ENCODE measurements at regions not wholly inside any gene's neighbourhood (a gene's known extent, or its start where the extent isn't known, plus 50 kb on each side); places are given as distances from the start of the nearest gene placed in this dataset.

DNA sequence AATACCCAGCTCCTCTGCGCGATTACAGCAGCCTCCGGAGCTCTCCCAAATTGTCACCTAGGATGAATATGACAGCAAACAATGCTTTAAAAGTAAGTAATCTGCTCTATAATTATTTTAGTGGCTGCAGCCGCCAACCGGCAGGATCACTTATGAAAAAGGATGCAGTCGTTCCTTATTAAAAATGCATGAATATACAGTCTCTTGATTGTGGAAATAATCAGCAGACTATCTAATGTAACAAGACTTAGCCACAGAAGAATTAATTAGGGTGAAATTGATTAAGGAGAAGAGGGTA is 50.6 kb upstream of the CALM2 start:
- no peak for TF ChIP-seq EP300 (IDR thresholded peaks at IDR 0.05; ENCODE audit: borderline replicate concordance)
- TF ChIP-seq, protein P1, sequence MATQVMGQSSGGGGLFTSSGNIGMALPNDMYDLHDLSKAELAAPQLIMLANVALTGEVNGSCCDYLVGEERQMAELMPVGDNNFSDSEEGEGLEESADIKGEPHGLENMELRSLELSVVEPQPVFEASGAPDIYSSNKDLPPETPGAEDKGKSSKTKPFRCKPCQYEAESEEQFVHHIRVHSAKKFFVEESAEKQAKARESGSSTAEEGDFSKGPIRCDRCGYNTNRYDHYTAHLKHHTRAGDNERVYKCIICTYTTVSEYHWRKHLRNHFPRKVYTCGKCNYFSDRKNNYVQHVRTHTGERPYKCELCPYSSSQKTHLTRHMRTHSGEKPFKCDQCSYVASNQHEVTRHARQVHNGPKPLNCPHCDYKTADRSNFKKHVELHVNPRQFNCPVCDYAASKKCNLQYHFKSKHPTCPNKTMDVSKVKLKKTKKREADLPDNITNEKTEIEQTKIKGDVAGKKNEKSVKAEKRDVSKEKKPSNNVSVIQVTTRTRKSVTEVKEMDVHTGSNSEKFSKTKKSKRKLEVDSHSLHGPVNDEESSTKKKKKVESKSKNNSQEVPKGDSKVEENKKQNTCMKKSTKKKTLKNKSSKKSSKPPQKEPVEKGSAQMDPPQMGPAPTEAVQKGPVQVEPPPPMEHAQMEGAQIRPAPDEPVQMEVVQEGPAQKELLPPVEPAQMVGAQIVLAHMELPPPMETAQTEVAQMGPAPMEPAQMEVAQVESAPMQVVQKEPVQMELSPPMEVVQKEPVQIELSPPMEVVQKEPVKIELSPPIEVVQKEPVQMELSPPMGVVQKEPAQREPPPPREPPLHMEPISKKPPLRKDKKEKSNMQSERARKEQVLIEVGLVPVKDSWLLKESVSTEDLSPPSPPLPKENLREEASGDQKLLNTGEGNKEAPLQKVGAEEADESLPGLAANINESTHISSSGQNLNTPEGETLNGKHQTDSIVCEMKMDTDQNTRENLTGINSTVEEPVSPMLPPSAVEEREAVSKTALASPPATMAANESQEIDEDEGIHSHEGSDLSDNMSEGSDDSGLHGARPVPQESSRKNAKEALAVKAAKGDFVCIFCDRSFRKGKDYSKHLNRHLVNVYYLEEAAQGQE (IDR thresholded peaks at IDR 0.05; ENCODE audit: low read depth), result no peak
- no peak for TF ChIP-seq FOXM1 (IDR thresholded peaks at IDR 0.05; ENCODE audit: borderline replicate concordance, low read depth)
- no peak for TF ChIP-seq TCF12 (IDR thresholded peaks at IDR 0.05; ENCODE audit: low read depth)
- TF ChIP-seq NFIC (IDR thresholded peaks at IDR 0.05), result no peak

Data from Ishikawa (cell line).